ENCODE measurements at regions not wholly inside any gene's neighbourhood (a gene's known extent, or its start where the extent isn't known, plus 50 kb on each side); places are given as distances from the start of the nearest gene placed in this dataset.
"Not testable (repeated sequence)": the region's sequence is repeated elsewhere in the genome, so short reads cannot be mapped to it uniquely, and the experiment has no call there.

DNA sequence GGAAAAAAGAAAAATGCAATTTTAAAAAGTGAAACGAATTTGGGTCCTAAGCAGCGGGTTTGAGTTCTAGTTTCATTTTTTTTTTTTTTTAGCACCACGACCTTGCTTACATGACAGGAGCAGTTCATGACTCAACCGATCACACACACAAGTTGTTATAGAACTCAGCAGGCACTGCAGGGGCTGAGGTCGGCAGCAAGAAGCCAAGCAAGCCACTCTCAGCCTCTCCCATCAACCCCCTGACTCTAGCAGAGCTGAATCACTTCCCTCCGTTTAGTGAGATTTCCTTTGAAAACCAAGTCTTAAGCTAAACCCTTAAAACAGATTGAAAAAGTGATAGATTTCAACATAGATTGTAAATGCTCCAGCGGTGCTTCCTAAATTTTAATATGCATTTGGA is 520.8 kb downstream of the HAPSTR1 start:
- FAIRE-seq (no peak), DNase-seq (ENCODE audit: insufficient read length) (no peak)
- TF ChIP-seq POLR2AphosphoS5 (IDR thresholded peaks at IDR 0.05; ENCODE audit: low read depth, low read length) (no peak), POLR2A (IDR thresholded peaks at IDR 0.05; ENCODE audit: low read depth, low read length) (no peak), TAF1 (IDR thresholded peaks at IDR 0.05; ENCODE audit: borderline replicate concordance, low read depth, low read length) (no peak)

DNA sequence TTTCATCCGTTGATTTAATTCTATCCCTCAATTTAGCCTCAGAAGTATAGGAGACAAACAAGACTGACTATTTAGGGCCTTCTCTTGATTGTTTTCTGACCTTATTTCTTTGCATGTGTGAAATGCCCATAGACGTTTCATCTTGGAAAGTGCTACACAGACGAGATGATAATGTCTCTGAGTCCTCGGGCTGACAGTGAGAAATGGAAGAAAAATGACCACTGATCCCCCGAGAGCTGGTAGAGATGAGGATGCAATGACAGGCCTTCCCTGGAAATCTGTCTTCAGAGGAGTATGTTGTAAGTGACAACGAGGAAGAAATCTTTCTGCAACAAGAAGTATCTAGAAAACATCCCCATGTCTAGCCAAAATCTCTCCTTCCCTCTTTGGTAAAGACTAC is 522.9 kb downstream of the HAPSTR1 start:
- no peak for TF ChIP-seq POLR2A (IDR thresholded peaks at IDR 0.05; ENCODE audit: low read depth, low read length)
- TF ChIP-seq POLR2AphosphoS5 (IDR thresholded peaks at IDR 0.05; ENCODE audit: low read depth, low read length): no peak
- TF ChIP-seq TAF1 (IDR thresholded peaks at IDR 0.05; ENCODE audit: borderline replicate concordance, low read depth, low read length): no peak
- FAIRE-seq (no peak), DNase-seq (ENCODE audit: insufficient read length) (no peak)

DNA sequence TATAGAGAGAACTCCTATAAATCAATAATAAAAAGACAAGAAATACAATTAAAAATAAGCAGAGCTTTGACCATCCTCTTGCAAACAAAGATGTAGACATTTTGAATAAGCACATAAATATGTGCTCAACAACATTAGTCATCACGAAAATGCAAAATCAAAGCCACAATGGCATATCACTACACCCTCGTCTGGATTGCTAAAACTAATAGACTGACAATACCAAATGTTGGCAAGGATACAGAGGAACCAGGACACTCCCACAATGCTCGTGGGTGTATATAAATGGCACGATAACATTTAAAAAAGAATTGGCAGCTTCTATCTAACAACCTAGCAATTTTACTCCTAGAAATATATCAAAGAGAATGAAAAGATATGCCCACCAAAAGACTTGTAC is 530.8 kb downstream of the HAPSTR1 start:
- TF ChIP-seq POLR2AphosphoS5 (IDR thresholded peaks at IDR 0.05; ENCODE audit: low read depth, low read length) (no peak), POLR2A (IDR thresholded peaks at IDR 0.05; ENCODE audit: low read depth, low read length) (no peak), TAF1 (IDR thresholded peaks at IDR 0.05; ENCODE audit: borderline replicate concordance, low read depth, low read length) (no peak)
- DNase-seq (ENCODE audit: insufficient read length) (no peak), FAIRE-seq (no peak)

DNA sequence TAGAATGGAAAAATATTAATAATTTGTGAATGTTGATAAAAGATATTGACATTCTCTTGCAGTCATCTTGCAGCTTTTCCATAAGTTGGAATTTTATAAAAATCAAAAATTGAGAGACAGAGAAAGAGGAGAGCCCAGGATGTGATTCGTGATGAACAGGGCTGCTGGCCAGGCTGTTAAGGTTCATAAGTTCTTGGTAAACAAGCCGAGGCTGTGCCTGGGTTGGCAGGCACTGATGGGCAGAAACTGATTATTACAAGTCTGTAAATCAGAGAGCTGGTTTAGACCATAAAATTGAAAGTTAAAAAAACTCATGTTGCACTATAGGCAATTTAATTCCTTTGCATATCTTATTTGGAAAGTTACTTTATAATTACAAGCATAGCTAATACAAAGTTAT is 533.7 kb downstream of the HAPSTR1 start:
- FAIRE-seq (no peak), DNase-seq (ENCODE audit: insufficient read length) (no peak)
- TF ChIP-seq POLR2AphosphoS5 (IDR thresholded peaks at IDR 0.05; ENCODE audit: low read depth, low read length): no peak
- TF ChIP-seq POLR2A (IDR thresholded peaks at IDR 0.05; ENCODE audit: low read depth, low read length): no peak
- no peak for TF ChIP-seq TAF1 (IDR thresholded peaks at IDR 0.05; ENCODE audit: borderline replicate concordance, low read depth, low read length)

DNA sequence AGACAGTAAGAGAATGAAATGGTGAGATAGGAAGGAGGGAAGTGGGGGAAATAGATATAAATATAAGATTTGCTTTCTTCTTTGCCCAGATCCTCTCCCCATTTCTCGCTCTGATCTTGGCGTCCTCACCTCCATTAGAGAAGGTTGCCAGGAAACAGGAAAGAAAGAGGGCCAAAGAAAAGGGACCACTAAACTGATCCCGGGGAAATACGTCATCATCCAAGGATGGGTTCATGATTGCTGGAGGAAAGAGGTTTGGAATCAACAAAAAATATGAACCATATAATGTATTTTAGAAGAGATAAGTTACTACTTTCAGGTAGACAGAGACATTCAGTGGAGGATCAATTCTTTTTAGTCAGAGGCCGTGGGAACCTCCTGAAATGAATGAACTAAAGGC is 536.0 kb downstream of the HAPSTR1 start:
- DNase-seq (ENCODE audit: insufficient read length): no peak
- TF ChIP-seq POLR2A (IDR thresholded peaks at IDR 0.05; ENCODE audit: low read depth, low read length): no peak
- TF ChIP-seq POLR2AphosphoS5 (IDR thresholded peaks at IDR 0.05; ENCODE audit: low read depth, low read length): no peak
- TF ChIP-seq TAF1 (IDR thresholded peaks at IDR 0.05; ENCODE audit: borderline replicate concordance, low read depth, low read length): no peak
- no peak for FAIRE-seq

DNA sequence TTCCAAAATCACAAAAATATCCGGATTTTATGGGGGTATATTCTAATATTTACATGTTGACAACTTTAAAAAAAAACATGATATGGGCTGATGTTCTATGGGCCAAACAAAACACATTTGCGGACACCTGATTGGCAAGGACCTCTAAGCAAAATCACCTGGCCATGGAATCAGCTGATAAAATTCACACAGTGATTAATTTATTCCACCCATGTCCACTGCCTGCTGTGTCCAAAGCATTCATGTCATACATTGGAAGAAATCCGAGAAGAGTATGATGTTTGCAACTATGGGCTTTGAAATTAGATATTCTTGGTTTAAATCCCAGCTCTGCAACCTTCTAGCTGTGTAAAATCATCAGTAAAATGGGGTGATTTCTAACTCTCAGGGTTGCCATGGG is 538.7 kb downstream of the HAPSTR1 start:
- no peak for FAIRE-seq
- TF ChIP-seq POLR2A (IDR thresholded peaks at IDR 0.05; ENCODE audit: low read depth, low read length) (no peak), POLR2AphosphoS5 (IDR thresholded peaks at IDR 0.05; ENCODE audit: low read depth, low read length) (no peak), TAF1 (IDR thresholded peaks at IDR 0.05; ENCODE audit: borderline replicate concordance, low read depth, low read length) (no peak)
- DNase-seq (ENCODE audit: insufficient read length): no peak

DNA sequence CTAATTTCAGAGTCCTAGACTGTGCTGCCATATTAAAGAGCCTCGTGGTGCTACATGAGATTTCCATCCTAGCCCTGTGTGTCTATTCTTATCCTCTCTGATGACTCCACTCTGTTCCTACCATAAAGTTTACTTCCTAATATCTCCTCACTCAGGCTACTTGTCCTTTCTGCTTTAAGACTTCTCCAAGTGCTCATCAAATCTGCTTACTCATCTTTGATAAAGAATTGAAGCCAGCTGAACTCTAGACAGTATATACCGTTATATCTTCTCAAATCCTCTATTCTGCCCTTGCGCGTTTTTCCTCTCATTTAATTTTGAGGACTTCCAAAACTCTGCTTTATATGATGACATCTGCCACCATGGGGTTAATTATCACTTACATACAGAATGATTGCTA is 539.5 kb downstream of the HAPSTR1 start:
- FAIRE-seq: no peak
- DNase-seq (ENCODE audit: insufficient read length): no peak
- TF ChIP-seq POLR2AphosphoS5 (IDR thresholded peaks at IDR 0.05; ENCODE audit: low read depth, low read length) (no peak), POLR2A (IDR thresholded peaks at IDR 0.05; ENCODE audit: low read depth, low read length) (no peak), TAF1 (IDR thresholded peaks at IDR 0.05; ENCODE audit: borderline replicate concordance, low read depth, low read length) (no peak)

DNA sequence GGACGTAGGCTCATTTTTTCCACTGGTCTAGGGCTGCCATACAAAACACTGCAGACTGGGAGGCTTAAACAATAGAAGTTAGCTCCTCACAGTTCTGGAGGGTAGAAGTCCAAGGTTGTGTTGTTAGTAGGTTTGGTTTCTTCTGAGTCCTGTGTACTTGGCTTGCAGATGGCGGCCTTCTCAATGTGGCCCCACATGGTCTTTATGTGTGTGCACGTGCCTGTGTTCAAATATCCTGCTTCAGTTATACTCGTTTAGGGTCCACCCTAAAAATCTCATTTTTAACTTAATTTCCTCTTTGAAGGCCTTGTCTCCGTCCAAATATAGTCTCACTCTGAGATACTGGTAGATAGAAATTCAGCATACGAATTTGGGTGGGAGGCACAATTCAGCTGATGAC is 542.4 kb downstream of the HAPSTR1 start:
- FAIRE-seq: no peak
- TF ChIP-seq POLR2AphosphoS5 (IDR thresholded peaks at IDR 0.05; ENCODE audit: low read depth, low read length) (no peak), TAF1 (IDR thresholded peaks at IDR 0.05; ENCODE audit: borderline replicate concordance, low read depth, low read length) (no peak), POLR2A (IDR thresholded peaks at IDR 0.05; ENCODE audit: low read depth, low read length) (no peak)
- no peak for DNase-seq (ENCODE audit: insufficient read length)

DNA sequence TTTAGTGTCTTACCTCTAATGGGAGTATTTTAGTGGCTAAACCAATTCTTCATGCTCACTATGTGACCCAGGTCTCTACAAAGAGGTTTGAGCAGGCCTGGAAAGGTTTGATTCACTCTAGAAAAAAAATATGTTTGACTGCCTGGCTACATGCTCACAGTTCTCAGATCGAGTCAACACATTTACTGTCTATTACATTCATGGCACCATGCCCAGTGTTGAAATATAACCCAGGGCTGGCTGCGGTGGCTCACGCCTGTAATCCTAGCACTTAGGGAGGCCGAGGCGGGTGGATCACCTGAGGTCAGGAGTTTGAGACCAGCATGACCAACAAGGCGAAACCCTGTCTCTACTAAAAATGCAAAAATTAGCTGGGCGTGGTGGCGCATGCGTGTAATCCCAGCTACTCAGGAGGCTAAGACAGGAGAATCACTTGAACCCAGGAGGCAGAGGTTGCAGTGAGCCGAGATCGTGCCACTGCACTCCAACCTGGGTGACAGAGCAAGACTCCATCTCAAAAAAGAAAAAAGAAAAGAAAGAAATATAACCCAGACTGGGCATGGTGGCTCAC is 543.8 kb downstream of the HAPSTR1 start:
- DNase-seq (ENCODE audit: insufficient read length); FAIRE-seq: not testable (repeated sequence)

DNA sequence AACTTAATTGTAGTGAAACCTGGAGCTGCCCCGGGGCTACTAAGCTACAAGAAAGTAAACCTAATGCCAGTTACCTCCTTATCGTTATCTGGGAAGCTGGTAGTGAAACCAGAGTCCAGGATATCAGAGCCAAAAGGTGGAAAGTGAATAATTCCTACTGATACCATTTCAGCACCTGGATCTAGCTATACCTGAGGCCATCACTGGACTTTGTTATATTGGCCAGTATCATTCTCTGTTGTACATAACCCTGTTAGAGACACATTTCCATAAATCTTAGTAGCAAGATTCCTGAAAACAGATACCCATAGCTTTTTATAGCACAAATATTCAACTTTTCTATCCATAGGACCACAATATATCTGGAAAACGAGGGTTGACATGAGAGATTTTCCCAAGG is 538.0 kb downstream of the GRIN2A start:
- DNase-seq (ENCODE audit: insufficient read length) (no peak), FAIRE-seq (no peak)
- no peak for TF ChIP-seq TAF1 (IDR thresholded peaks at IDR 0.05; ENCODE audit: borderline replicate concordance, low read depth, low read length)
- TF ChIP-seq POLR2A (IDR thresholded peaks at IDR 0.05; ENCODE audit: low read depth, low read length): no peak
- no peak for TF ChIP-seq POLR2AphosphoS5 (IDR thresholded peaks at IDR 0.05; ENCODE audit: low read depth, low read length)

DNA sequence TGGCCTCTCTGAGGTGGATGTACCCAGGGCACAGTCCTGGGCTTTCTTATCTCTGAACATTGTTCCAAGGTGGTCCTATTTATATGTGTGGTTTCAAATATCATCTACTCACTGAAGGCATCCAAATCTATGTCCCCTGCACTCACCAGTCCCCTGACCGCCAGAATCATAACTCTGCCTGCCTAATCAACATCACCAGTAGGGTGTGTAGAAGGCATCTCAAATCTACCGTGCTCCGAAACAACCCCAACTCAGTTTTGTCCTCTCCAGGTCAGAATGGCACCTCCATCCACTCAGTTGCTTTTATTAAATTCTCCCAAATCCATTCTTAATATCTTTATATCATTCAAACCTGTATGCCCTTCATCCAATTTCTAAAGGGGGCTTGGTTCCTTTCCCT is 536.3 kb downstream of the GRIN2A start:
- DNase-seq (ENCODE audit: insufficient read length): no peak
- no peak for FAIRE-seq
- no peak for TF ChIP-seq TAF1 (IDR thresholded peaks at IDR 0.05; ENCODE audit: borderline replicate concordance, low read depth, low read length)
- no peak for TF ChIP-seq POLR2AphosphoS5 (IDR thresholded peaks at IDR 0.05; ENCODE audit: low read depth, low read length)

DNA sequence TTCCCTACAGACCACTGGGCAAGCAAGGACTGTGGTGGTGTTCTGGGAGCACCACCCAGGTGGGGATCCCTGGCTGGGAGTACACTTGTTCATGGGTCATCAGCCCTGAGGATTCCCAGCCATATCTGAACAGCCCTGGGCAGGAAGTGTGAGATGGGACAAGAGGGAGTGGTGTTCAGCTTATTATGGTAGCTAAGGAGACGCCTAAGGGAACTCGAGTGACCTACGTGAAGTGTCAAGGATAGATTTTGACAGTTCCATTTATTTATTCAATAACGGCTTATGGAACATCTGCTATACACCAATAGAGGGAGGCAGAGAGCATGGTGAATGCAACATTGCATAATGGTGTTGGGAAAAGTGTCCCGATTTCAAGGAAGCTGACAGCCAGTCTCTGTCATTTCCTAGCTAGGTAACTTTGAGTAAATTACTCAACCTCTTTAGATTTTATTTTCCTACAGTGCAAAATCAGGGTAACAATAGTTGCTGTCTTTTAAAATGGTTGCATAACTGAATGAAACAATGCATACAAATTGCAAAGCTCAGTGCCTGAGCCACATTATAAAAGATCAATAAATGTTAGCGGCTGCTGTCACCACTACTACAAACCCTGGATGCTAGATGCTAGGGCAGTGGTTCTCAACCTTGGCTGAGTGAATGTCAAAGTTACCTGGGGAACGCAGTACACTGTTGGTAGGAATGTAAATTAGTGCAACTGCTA is 534.1 kb downstream of the GRIN2A start:
- TF ChIP-seq POLR2AphosphoS5 (IDR thresholded peaks at IDR 0.05; ENCODE audit: low read depth, low read length) (no peak), POLR2A (IDR thresholded peaks at IDR 0.05; ENCODE audit: low read depth, low read length) (no peak), TAF1 (IDR thresholded peaks at IDR 0.05; ENCODE audit: borderline replicate concordance, low read depth, low read length) (no peak)
- no peak for DNase-seq (ENCODE audit: insufficient read length)
- peak; percentile 68 for FAIRE-seq

All from GM12892 (cell line).